Stomach (tissue), 4 donors: ENCODE measurements at regions not wholly inside any gene's neighbourhood (a gene's known extent, or its start where the extent isn't known, plus 50 kb on each side); places are given as distances from the start of the nearest gene placed in this dataset.

Experiments
- POLR2A ChIP-seq, 4 donors: fragments of 450-650 bp; IDR thresholded peaks; one replicate each; pipeline ENCODE4 v1.6.1; 2016; ENCODE audit warnings: antibody characterized with exemption in 4 of 4, control low read depth in 2 of 4, mild to moderate bottlenecking in 1 of 4, moderate library complexity in 1 of 4
- POLR2AphosphoS5 ChIP-seq, 3 donors: sonication (generic); formaldehyde crosslinking; IDR thresholded peaks; one replicate each; pipeline ENCODE4 v1.6.1; 2016; ENCODE audit warnings: antibody characterized with exemption in 3 of 3
- TF ChIP-seq, protein P1 (sequence below), 7 experiments: fragments of 450-650 bp in 4 of 7; fragments of 200-600 bp in 3 of 7; sonication (generic) in 3 of 7; IDR thresholded peaks; one replicate each; pipeline ENCODE4 v1.5.1; 2016 to 2019; ENCODE audit warnings: antibody characterized with exemption in 7 of 7, control low read depth in 2 of 7, mild to moderate bottlenecking in 1 of 7

DNA sequence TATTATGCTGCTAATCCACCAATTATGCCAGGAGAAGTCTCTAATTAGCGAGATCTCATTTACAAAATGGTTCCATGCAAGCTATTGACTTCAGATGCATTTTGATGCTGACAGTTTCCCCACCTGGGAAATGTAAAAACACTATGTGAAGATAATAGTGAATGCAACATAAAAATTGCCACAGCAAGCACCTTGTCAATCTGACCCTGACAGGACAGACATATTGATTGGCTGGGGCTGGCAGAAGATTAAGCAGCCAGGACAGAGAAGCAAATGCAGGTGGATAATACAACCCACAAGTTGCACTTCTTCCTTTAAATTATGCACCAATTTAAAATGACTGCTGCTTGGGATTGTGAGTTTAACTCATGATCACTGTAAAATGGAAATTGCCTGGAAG lies 642.8 kb upstream of the POT1 start:
- TF ChIP-seq, protein P1, sequence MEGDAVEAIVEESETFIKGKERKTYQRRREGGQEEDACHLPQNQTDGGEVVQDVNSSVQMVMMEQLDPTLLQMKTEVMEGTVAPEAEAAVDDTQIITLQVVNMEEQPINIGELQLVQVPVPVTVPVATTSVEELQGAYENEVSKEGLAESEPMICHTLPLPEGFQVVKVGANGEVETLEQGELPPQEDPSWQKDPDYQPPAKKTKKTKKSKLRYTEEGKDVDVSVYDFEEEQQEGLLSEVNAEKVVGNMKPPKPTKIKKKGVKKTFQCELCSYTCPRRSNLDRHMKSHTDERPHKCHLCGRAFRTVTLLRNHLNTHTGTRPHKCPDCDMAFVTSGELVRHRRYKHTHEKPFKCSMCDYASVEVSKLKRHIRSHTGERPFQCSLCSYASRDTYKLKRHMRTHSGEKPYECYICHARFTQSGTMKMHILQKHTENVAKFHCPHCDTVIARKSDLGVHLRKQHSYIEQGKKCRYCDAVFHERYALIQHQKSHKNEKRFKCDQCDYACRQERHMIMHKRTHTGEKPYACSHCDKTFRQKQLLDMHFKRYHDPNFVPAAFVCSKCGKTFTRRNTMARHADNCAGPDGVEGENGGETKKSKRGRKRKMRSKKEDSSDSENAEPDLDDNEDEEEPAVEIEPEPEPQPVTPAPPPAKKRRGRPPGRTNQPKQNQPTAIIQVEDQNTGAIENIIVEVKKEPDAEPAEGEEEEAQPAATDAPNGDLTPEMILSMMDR (IDR thresholded peaks at IDR 0.05), result no peak
- no peak for TF ChIP-seq POLR2A (IDR thresholded peaks at IDR 0.05)
- TF ChIP-seq POLR2AphosphoS5 (IDR thresholded peaks at IDR 0.05), result no peak
